PFSK-1 (cell line): ENCODE measurements at regions not wholly inside any gene's neighbourhood (a gene's known extent, or its start where the extent isn't known, plus 50 kb on each side); places are given as distances from the start of the nearest gene placed in this dataset.

Experiments
- FOXP2 ChIP-seq: optimal IDR thresholded peaks from 2 replicates; pipeline ENCODE3; 2011; ENCODE audit warnings: borderline replicate concordance, control low read depth, inconsistent platforms; ENCODE audit not compliant: insufficient read depth; ENCODE audit errors: extremely low read length, extremely low read depth
- POLR2AphosphoS5 ChIP-seq: IDR thresholded peaks from 2 replicates; pipeline ENCODE4 v1.6.1; 2012; ENCODE audit warnings: low read depth, mild to moderate bottlenecking, control low read depth, low read length, moderate library complexity
- SIN3A ChIP-seq: IDR thresholded peaks from 2 replicates; pipeline ENCODE4 v1.6.1; 2012; ENCODE audit warnings: mild to moderate bottlenecking, low read length, moderate library complexity, borderline replicate concordance; ENCODE audit not compliant: insufficient read depth

DNA sequence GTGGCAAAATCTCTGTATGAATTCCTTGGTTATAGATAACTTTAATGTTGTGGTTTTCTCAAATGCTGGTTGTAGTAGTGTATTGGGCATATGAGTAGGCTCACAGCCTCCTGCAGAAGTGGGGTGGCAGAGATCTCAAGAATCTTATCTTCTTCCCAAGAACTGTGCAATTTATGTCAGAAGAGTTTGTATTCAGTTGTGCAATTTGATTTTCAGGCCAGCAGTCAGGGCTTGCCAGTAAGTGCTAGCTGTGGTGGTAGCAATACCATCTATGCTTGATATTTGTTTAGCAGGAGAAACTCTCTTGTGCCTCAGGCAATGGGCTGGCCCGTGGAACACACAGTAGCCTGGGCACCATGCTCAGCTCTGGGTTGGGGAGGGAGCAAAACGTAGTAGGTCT, 58.4 kb upstream of the GOLIM4 start:
- no peak for TF ChIP-seq FOXP2
- no peak for TF ChIP-seq POLR2AphosphoS5
- TF ChIP-seq SIN3A: no peak
